ENCODE measurements at regions not wholly inside any gene's neighbourhood (a gene's known extent, or its start where the extent isn't known, plus 50 kb on each side); places are given as distances from the start of the nearest gene placed in this dataset.

GRCh38 chr4:130573742-130574141 is 1477.8 kb downstream of the C4orf33 start:
- TF ChIP-seq SREBF2 (IDR thresholded peaks at IDR 0.05) (no peak), EP300 (IDR thresholded peaks at IDR 0.05) (no peak), CBX2 (IDR thresholded peaks at IDR 0.05; ENCODE audit: borderline replicate concordance, low read depth) (no peak), POLR2A (IDR thresholded peaks at IDR 0.05; ENCODE audit: low read length) (no peak)

Data from A549 (cell line).